HG03060 (cell line): ENCODE measurements at regions not wholly inside any gene's neighbourhood (a gene's known extent, or its start where the extent isn't known, plus 50 kb on each side); places are given as distances from the start of the nearest gene placed in this dataset.

Source experiments
- ATAC-seq: cut with Tn5 transposase; IDR thresholded peaks from one replicate; pipeline ENCODE4 v1.9.1; 2021; ENCODE audit warnings: low read depth, moderate number of reproducible peaks; ENCODE audit not compliant: unreplicated experiment

DNA sequence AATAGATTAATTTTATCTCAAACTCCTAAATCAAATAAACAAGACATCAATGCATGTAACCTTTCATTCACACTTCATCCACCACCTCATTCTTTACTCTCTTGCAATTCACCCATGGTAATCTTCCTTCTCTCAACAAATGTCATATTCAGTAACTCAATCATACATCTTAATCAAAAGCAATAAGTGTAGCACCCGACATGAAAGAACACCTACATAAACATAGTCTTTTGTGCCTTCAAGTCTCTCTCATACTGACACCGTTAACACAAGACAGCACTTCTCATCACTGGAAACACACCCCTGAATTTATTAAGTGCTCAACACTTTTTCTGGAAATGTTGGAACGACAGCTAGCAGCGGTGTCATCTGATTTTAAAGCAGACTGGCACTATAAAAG, 225.9 kb downstream of the TTLL7 start:
- ATAC-seq = no peak

DNA sequence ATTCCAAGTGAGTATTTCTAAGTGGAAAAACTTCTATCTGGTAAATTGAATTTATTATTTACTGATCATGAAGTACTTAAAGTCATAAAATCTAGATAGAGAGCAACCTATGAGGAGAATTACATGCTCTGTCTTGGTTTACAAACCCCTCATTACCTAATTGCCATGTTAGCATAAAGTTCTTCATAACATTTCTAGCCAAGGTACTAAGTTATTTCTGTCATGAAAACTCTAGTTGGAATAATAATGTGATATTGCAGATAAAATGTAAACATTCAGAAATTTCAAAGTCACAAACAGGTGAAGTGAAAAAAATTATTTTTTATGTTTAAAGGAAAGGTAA, 228.6 kb downstream of the TTLL7 start:
- no peak for ATAC-seq

DNA sequence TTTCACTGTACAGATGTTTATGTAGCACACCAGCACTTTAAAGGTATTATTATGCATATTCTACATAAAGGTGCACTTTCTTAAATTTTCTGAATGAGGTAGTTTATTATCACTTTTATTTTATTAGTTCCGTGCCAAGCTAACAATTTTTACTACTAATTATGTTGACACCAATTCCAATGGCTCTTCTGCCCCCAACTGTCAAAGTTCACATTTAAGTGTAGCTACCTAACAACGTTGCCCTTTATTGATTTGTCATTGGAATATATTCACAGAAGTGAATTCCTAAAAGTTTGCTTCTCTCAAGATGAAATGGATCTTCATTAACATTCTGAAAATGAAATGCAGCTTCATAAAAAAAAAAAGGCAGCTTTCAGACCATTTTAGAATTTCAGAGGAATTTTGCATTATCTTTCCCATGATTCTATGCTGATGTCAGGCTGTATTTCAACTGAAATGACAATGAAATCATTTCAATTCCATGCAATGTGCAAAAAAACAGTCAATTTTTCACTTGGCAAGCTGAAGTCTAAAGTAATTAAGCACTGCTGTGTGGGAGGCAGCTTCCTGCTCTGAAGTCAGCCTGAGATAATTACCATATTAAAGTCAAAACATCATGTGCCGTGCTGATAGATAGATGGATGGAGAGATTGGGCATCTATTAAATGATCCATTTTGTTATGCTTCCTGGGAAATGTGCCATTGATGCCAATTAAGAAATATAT, 229.2 kb downstream of the TTLL7 start:
- ATAC-seq = no peak

GRCh38 chr1:83769072-83769471, 229.9 kb downstream of the TTLL7 start:
- ATAC-seq = no peak

GRCh38 chr1:83766241-83766691, 232.7 kb downstream of the TTLL7 start:
- no peak for ATAC-seq

DNA sequence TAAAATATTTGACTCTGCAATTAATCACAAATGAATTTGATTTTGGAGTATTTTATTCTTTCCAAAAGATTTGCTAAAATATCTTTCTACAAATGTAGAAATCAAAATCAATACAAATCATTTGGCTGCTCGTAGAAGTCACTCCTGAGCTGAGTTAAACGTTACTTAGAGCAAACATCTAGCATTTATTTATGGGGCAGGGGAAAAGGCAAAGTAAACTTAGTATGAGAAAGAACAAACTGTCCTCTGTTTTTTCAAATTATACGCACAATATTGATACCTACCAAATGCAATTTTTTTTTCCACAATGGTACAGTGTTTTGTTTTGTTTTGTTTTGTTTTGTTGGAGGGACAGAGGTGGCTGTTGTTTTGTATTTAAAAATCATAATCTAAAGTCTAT, 233.8 kb downstream of the TTLL7 start:
- no peak for ATAC-seq

GRCh38 chr1:83764209-83764608, 234.7 kb downstream of the TTLL7 start:
- ATAC-seq = no peak

GRCh38 chr1:83763361-83764095, 235.4 kb downstream of the TTLL7 start:
- ATAC-seq = no peak

DNA sequence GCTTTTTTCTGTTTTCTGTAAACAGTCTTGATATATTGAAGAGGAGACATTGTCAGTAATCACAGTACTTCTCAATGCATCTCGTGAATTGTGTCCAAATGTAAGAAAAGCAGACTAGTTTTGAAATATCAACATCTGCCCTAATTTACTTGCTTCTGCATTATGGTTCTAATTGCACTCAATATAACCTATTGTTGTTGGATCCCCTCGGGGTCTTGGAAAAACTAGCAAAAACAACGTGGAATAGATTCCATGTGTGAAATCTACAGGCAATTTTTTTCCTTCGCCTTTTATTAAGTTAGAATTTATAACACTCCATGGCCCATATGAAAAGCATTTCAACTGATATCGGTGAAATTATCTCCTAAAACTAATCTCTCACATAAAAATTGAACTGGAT, 236.5 kb downstream of the TTLL7 start:
- ATAC-seq = no peak

DNA sequence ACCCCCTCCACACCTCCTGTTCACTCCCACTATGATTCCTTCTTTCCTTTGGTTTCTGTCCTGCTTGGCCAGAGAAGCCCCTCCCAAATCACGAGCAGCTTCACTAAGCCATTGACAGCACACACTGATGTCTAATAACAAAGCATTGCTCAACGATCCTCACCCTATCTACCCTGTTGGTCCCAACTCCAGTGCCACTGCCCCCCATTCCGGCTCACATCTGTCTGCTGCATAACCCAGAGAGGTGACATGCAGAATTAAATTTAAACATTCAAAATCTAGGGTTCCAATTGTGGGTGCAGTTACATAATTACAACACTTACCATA, 236.9 kb downstream of the TTLL7 start:
- no peak for ATAC-seq

GRCh38 chr1:83761167-83762038, 237.5 kb downstream of the TTLL7 start:
- peak; percentile 98 for ATAC-seq

DNA sequence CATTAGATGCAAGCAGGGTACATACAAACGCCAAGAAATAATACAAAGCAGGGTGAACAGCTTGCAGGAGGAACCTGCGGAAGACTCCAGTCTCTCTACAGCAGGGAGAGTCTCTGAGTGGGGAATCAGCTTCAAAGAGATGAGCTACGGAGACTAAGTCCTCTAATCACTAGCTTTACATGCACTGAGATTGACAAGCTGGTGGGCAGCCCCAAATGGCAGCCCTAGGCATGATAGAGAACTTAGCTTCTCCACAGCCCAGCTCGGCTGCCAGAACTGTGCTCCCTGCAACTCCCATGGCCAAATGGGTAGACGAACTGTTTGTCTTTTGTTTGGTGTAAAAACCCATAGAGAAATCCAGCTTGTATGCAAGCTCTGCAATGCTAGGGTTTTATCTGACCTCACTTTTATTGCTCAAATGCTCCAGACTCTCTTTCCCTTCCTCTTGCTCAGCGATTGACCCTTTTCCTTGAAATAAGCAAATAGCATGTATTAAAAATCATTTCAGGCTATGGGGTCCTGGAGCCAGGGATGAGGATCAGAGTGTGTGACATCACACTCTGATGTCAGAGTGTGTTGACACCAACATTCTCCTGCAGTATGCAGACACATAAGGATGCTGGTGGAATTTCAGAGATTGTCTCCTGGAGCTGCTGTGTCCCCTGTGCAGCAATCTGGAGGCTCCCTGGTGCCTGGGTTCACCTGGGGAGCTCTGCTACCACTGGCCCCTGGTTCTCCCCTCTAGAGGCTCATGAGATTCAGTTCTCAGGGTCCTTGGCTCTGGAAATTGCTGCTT, 238.5 kb downstream of the TTLL7 start:
- ATAC-seq = no peak

DNA sequence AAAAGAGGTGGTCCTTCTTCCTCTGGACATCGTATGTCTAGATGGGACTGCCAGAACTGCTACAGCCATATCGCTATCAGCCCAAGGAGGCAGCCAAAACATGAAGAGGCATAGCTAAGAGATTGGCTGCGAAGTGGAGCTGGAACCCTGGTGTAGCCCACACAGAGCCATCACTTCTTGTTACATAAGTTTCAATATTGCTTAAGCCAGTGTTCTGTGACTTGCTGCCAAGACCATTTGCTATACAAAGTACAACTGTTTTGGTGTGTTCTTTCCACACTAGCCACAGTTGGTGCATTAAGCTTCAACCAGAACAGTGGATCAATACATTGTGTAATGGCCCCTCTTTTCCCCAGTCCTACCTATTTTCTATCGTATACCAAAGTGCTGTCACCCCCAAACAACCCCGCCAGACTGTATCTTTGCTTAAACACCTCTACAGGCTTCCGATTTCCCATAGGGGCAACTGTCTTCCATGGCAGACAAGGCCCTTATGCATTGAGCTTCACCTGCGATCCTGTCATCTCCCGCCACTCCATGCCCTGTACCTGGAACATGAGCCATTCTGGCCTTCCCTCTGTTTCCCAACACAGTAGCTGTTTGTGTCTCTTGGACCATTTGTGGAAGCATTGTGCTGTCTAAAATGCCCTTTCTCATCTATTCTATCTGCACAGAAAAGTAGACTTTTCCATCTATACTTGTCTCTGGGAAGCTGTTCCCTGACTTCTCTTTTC, 241.8 kb downstream of the TTLL7 start:
- no peak for ATAC-seq

DNA sequence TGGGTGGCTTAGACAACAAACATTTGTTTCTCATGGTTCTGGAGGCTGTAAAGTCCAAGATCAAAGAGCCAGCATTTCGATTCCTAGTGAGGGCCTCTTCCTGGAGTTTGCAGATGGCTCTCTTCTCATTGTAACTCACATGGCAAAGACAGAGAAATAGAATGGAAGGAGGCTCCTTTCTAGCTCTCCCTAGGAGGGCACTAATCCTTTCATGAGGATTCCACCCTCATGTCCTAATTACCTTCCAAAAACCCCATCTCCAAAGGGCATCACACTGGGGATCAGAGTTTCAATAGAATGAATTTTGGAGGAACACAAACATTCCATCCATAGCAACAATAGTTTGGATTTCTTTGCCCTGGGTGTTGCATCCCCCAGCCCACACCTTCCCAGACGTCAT, 247.3 kb downstream of the TTLL7 start:
- no peak for ATAC-seq

- ATAC-seq = no peak
These were observed 248.7 kb downstream of the TTLL7 start for GRCh38 chr1:83750201-83750600.

GRCh38 chr1:83747853-83748482, 251.0 kb downstream of the TTLL7 start:
- ATAC-seq = no peak

DNA sequence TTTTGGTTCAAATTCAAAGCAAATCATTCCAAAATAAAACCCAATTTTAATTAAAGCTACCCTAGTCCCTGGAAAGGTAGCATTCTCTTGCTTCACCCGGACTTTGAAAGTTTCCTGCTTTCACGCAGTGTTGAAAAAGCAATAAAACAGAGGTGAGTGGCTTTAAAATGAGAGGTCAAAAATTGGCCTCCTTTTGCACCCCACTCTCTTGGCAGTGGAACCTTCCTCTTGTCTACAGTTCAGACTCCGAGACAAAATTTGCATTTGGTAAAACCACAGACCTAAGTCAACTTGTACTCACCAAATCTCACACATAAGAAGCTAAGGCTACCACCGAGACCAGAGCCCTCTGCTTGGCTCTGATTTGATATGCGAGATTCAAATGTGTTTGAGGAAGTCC, 252.7 kb downstream of the TTLL7 start:
- ATAC-seq = peak; percentile 72

- no peak for ATAC-seq
These were observed 256.5 kb downstream of the TTLL7 start for GRCh38 chr1:83742446-83742845.

DNA sequence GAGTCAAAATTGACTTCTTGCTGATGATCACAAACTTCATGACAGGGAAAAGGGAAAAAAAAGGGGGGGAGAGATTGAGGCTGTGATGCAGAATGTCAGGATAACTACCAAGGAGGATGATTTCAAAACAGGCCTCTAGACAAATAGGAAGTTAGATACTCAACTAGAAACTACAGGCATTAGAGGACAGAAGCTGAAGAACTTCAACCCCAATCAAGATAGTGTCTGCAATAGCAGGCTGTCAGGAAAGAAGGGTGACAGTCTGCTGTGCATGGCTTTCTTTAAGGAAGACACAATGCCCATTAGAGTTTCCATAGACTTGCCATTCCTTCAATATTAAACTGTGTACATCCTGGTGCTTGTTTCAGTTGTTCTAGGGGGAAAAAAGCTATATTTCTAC, 257.2 kb downstream of the TTLL7 start:
- ATAC-seq = no peak

- no peak for ATAC-seq
These were observed 257.6 kb downstream of the TTLL7 start for GRCh38 chr1:83741348-83741747.
